Activated naive CD4-positive, alpha-beta T cell treated with anti-CD3 and anti-CD28 coated beads, Interleukin-2, amount 50 U/mL, for 16 hours (primary cell): ENCODE measurements at regions not wholly inside any gene's neighbourhood (a gene's known extent, or its start where the extent isn't known, plus 50 kb on each side); places are given as distances from the start of the nearest gene placed in this dataset.

Experiments used
- DNase-seq: peaks from one replicate; pipeline ENCODE4 v3.0.0-alpha.2; 2020

GRCh38 chr6:159099276-159099675 lies 54.5 kb upstream of the TAGAP start:
- no peak for DNase-seq

GRCh38 chr6:159098636-159099106 lies 53.9 kb upstream of the TAGAP start:
- peak; percentile 67 for DNase-seq

GRCh38 chr6:159097256-159097655 lies 52.5 kb upstream of the TAGAP start:
- peak; percentile 76 for DNase-seq

- DNase-seq = no peak
Observed at GRCh38 chr6:159095616-159096015, 50.8 kb upstream of the TAGAP start.

- peak; percentile 72 for DNase-seq
Observed at GRCh38 chr6:159094444-159095252, 49.9 kb upstream of the TAGAP start.
